ENCODE measurements at regions not wholly inside any gene's neighbourhood (a gene's known extent, or its start where the extent isn't known, plus 50 kb on each side); places are given as distances from the start of the nearest gene placed in this dataset.

GRCh38 chr2:7983451-7983850, 698.4 kb upstream of the ID2 start:
- Histone ChIP-seq H3K4me3 (no peak overlapping the region), H3K36me3 (no peaks in the 10 kb centered on the region), H3K27ac (no peak overlapping the region), H3K27me3 (replicated peaks; ENCODE audit: insufficient read depth) (no peaks in the 10 kb centered on the region), H3K9me3 (peaks cover 4% of the 10 kb centered on the region), H3K4me1 (ENCODE audit: control insufficient read depth in 1 of 2, low read depth in 2 of 2) (no peaks in the 10 kb centered on the region)
- no peak for ATAC-seq (ENCODE audit: insufficient number of reproducible peaks, low FRiP score, low read depth)
- DNase-seq (ENCODE audit: low spot score) = no peak
- TF ChIP-seq CTCF (IDR thresholded peaks at IDR 0.05) = no peak

- no peaks in the 10 kb centered on the region for H3K36me3 ChIP-seq
- no peaks in the 10 kb centered on the region for H3K4me1 ChIP-seq (ENCODE audit: control insufficient read depth in 1 of 2, low read depth in 2 of 2)
- no peak for TF ChIP-seq CTCF (IDR thresholded peaks at IDR 0.05)
- H3K27me3 ChIP-seq (replicated peaks; ENCODE audit: insufficient read depth) = no peaks in the 10 kb centered on the region
- H3K9me3 ChIP-seq = peaks cover 4% of the 10 kb centered on the region
- no peak for ATAC-seq (ENCODE audit: insufficient number of reproducible peaks, low FRiP score, low read depth)
- no peak overlapping the region for H3K4me3 ChIP-seq
- no peak overlapping the region for H3K27ac ChIP-seq
- DNase-seq (ENCODE audit: low spot score) = no peak
These were observed 697.9 kb upstream of the ID2 start for GRCh38 chr2:7983912-7984311.

GRCh38 chr2:7984693-7985353, 697.0 kb upstream of the ID2 start:
- Histone ChIP-seq H3K27me3 (replicated peaks; ENCODE audit: insufficient read depth) (no peaks in the 10 kb centered on the region), H3K27ac (no peak overlapping the region), H3K36me3 (no peaks in the 10 kb centered on the region), H3K4me1 (ENCODE audit: control insufficient read depth in 1 of 2, low read depth in 2 of 2) (no peaks in the 10 kb centered on the region), H3K4me3 (no peak overlapping the region), H3K9me3 (peaks cover 4% of the 10 kb centered on the region)
- TF ChIP-seq CTCF (IDR thresholded peaks at IDR 0.05) = no peak
- ATAC-seq (ENCODE audit: insufficient number of reproducible peaks, low FRiP score, low read depth) = no peak
- no peak for DNase-seq (ENCODE audit: low spot score)

- H3K27ac ChIP-seq = no peak overlapping the region
- H3K27me3 ChIP-seq (replicated peaks; ENCODE audit: insufficient read depth) = no peaks in the 10 kb centered on the region
- peaks cover 4% of the 10 kb centered on the region for H3K9me3 ChIP-seq
- no peaks in the 10 kb centered on the region for H3K4me1 ChIP-seq (ENCODE audit: control insufficient read depth in 1 of 2, low read depth in 2 of 2)
- H3K4me3 ChIP-seq = no peak overlapping the region
- TF ChIP-seq CTCF (IDR thresholded peaks at IDR 0.05) = no peak
- DNase-seq (ENCODE audit: low spot score) = no peak
- no peaks in the 10 kb centered on the region for H3K36me3 ChIP-seq
- no peak for ATAC-seq (ENCODE audit: insufficient number of reproducible peaks, low FRiP score, low read depth)
These were observed 695.4 kb upstream of the ID2 start for GRCh38 chr2:7986431-7986830.

GRCh38 chr2:7987992-7988391, 693.9 kb upstream of the ID2 start:
- Histone ChIP-seq H3K27me3 (replicated peaks; ENCODE audit: insufficient read depth) (no peaks in the 10 kb centered on the region), H3K4me3 (no peak overlapping the region), H3K4me1 (ENCODE audit: control insufficient read depth in 1 of 2, low read depth in 2 of 2) (no peaks in the 10 kb centered on the region), H3K36me3 (no peaks in the 10 kb centered on the region), H3K9me3 (no peaks in the 10 kb centered on the region), H3K27ac (no peak overlapping the region)
- no peak for ATAC-seq (ENCODE audit: insufficient number of reproducible peaks, low FRiP score, low read depth)
- TF ChIP-seq CTCF (IDR thresholded peaks at IDR 0.05) = no peak
- DNase-seq (ENCODE audit: low spot score) = no peak

All from thoracic aorta (tissue), 2 donors.